ENCODE measurements at regions not wholly inside any gene's neighbourhood (a gene's known extent, or its start where the extent isn't known, plus 50 kb on each side); places are given as distances from the start of the nearest gene placed in this dataset.

DNA sequence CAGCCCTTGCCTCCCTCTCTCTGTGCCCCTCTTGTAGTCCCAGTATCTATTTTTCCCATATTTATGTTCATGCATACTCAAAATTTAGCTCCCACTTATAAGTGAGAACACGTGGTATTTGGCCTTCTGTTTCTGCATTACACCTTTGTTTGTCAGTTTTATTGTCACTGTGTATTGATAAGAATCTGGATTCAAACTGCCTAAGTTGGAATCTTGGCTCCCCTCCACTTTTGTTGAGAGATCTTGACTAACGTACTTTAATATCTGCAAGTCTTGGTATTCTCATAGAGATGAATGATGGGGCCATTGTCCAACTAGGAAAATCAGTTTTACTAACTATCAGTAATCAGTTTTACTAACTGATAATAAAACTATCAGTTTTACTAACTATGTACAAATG lies 87.8 kb upstream of the PRMT6 start:
- Histone ChIP-seq H3K4me2 (no peak overlapping the region), H3K36me3 (no peaks in the 10 kb centered on the region), H3K4me1 (no peaks in the 10 kb centered on the region), H3K4me3 (no peak overlapping the region), H4K20me1 (no peaks in the 10 kb centered on the region), H3K27me3 (no peaks in the 10 kb centered on the region), H3K9me3 (replicated peaks in 1 of 11) (no peaks in the 10 kb centered on the region), H3K9ac (no peak overlapping the region), H3K27ac (no peak overlapping the region)
- no peak for TF ChIP-seq Cebpa-rat (IDR thresholded peaks at IDR 0.05)

GRCh38 chr1:106969731-106970130 lies 86.7 kb upstream of the PRMT6 start:
- Histone ChIP-seq H3K27me3 (no peaks in the 10 kb centered on the region), H3K4me3 (no peak overlapping the region), H3K4me1 (no peaks in the 10 kb centered on the region), H3K4me2 (no peak overlapping the region), H4K20me1 (no peaks in the 10 kb centered on the region), H3K27ac (no peak overlapping the region), H3K9ac (no peak overlapping the region), H3K36me3 (no peaks in the 10 kb centered on the region), H3K9me3 (replicated peaks in 1 of 11) (no peaks in the 10 kb centered on the region)
- no peak for TF ChIP-seq Cebpa-rat (IDR thresholded peaks at IDR 0.05)

- Histone ChIP-seq H3K4me1 (no peaks in the 10 kb centered on the region), H4K20me1 (no peaks in the 10 kb centered on the region), H3K27me3 (no peaks in the 10 kb centered on the region), H3K9me3 (replicated peaks in 1 of 11) (peaks cover 0 to 5% (median 3%) of the 10 kb centered on the region in 11 experiments; a peak in 4 of 22 replicates), H3K9ac (no peak overlapping the region), H3K27ac (no peak overlapping the region), H3K4me3 (no peak overlapping the region), H3K36me3 (no peaks in the 10 kb centered on the region), H3K4me2 (no peak overlapping the region)
- TF ChIP-seq Cebpa-rat (IDR thresholded peaks at IDR 0.05) = no peak
These were observed 84.4 kb upstream of the PRMT6 start for GRCh38 chr1:106972074-106972473.

- no peaks in the 10 kb centered on the region for H3K4me1 ChIP-seq
- H3K36me3 ChIP-seq = no peaks in the 10 kb centered on the region
- peaks cover 0 to 5% (median 3%) of the 10 kb centered on the region in 11 experiments; a peak in 4 of 22 replicates for H3K9me3 ChIP-seq (replicated peaks in 1 of 11)
- H3K27ac ChIP-seq = no peak overlapping the region
- no peak for TF ChIP-seq Cebpa-rat (IDR thresholded peaks at IDR 0.05)
- no peak overlapping the region for H3K4me2 ChIP-seq
- H3K9ac ChIP-seq = no peak overlapping the region
- no peak overlapping the region for H3K4me3 ChIP-seq
- H3K27me3 ChIP-seq = no peaks in the 10 kb centered on the region
- no peaks in the 10 kb centered on the region for H4K20me1 ChIP-seq
These were observed 80.5 kb upstream of the PRMT6 start for GRCh38 chr1:106975944-106976343.

GRCh38 chr1:106978477-106979322 lies 77.8 kb upstream of the PRMT6 start:
- Histone ChIP-seq H3K27ac (no peak overlapping the region), H3K4me3 (no peak overlapping the region), H3K27me3 (no peaks in the 10 kb centered on the region), H3K36me3 (no peaks in the 10 kb centered on the region), H3K9ac (no peak overlapping the region), H3K9me3 (replicated peaks in 1 of 11) (peaks cover 0 to 5% (median 3%) of the 10 kb centered on the region in 11 experiments; a peak in 4 of 22 replicates), H3K4me2 (no peak overlapping the region), H3K4me1 (no peaks in the 10 kb centered on the region), H4K20me1 (no peaks in the 10 kb centered on the region)
- TF ChIP-seq Cebpa-rat (IDR thresholded peaks at IDR 0.05) = 0 out of 22 replicates have a peak, but pooled peaks of 1 of the 11 experiments have one; percentile 30

DNA sequence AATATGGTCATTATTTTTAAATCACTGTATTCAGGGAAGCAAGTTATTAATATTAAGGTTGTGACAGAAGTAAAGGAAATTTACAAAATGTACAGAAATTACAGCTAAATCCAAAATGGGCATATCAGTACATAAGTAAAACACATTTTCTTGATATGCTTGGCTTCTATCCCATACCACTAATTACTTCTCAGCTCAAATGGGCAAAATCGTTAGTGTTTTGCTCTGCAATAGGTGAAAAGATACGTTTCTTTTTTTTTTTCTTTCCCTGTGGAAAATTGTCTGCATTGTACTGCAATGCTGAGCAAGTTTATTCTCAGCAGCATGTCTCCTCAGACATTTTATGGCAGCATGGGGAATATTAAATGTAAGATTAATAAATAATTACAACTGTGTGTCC lies 77.1 kb upstream of the PRMT6 start:
- TF ChIP-seq Cebpa-rat (IDR thresholded peaks at IDR 0.05) = no peak
- Histone ChIP-seq H3K27me3 (no peaks in the 10 kb centered on the region), H3K9me3 (replicated peaks in 1 of 11) (peaks cover 0 to 5% (median 3%) of the 10 kb centered on the region in 11 experiments; a peak in 4 of 22 replicates), H3K36me3 (no peaks in the 10 kb centered on the region), H4K20me1 (no peaks in the 10 kb centered on the region), H3K4me1 (no peaks in the 10 kb centered on the region), H3K4me2 (no peak overlapping the region), H3K9ac (no peak overlapping the region), H3K27ac (no peak overlapping the region), H3K4me3 (no peak overlapping the region)

DNA sequence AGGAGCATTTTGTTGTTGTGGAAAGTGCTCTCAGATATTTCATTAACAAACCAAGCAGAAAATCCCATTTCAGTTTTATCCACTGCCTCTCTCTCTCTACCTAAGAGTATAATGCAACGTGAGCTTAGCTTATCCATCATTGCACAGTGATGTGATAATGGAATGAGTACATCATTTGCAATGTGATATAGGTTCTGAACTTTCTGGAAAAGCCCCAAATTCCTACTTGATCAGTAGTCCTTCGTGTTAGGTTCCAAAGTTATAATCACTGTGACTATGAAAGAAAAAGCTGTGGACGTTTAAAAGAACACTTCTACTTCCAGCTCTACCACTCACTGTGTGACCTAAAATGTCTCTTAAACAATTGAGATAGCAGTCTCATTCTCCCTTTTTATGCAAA lies 76.4 kb upstream of the PRMT6 start:
- Histone ChIP-seq H3K9me3 (replicated peaks in 1 of 11) (peaks cover 0 to 5% (median 3%) of the 10 kb centered on the region in 11 experiments; a peak in 4 of 22 replicates), H3K4me3 (no peak overlapping the region), H3K4me2 (no peak overlapping the region)

DNA sequence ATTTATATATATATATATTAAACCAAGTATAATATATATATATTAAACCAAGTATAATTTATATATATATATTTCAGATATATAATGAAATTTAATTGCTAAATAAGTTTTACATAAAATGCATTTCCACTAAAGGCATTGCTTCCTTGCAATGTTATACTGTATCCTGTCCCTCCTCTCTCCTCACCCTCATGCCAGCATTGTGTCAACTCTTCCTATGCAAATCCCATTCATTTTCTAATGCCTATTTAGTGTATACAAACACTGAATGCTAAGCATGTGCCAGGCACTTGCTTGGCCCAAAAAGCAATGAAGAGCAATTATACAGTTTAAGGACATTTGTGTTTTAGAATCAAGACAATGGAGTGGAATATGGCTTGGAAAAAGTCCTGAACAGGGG lies 71.7 kb upstream of the PRMT6 start:
- H3K36me3 ChIP-seq = no peaks in the 10 kb centered on the region
- H4K20me1 ChIP-seq = no peaks in the 10 kb centered on the region
- no peak for TF ChIP-seq Cebpa-rat (IDR thresholded peaks at IDR 0.05)
- no peak overlapping the region for H3K27ac ChIP-seq
- H3K27me3 ChIP-seq = no peaks in the 10 kb centered on the region
- no peaks in the 10 kb centered on the region for H3K4me1 ChIP-seq
- no peak overlapping the region for H3K9ac ChIP-seq
- no peak overlapping the region for H3K4me3 ChIP-seq
- H3K9me3 ChIP-seq (replicated peaks in 1 of 11) = no peaks in the 10 kb centered on the region
- no peak overlapping the region for H3K4me2 ChIP-seq

More for the DNA sequence above, 76.4 kb upstream of the PRMT6 start:
- H3K27me3 ChIP-seq = no peaks in the 10 kb centered on the region
- no peak overlapping the region for H3K27ac ChIP-seq
- no peaks in the 10 kb centered on the region for H3K4me1 ChIP-seq
- no peaks in the 10 kb centered on the region for H3K36me3 ChIP-seq
- TF ChIP-seq Cebpa-rat (IDR thresholded peaks at IDR 0.05) = no peak
- H4K20me1 ChIP-seq = no peaks in the 10 kb centered on the region
- H3K9ac ChIP-seq = no peak overlapping the region

DNA sequence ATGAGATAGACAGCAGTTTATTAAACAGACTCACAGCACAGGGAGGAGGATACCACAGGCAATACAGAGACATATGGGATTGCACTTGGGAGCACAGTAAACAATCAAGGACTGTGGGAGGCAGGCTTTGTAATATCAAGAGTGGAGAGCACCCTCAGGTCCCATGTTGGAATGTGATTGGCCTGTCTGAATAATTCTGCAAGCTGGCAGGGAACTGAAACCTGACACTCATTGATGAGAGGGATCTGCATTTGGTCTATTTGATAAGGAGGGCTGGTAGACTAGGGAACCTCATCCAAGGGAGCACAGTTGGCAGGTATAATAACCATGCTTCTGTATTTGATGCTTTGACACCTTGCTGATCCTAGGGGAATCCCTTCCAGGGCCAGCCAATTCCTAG lies 69.9 kb upstream of the PRMT6 start:
- no peak for TF ChIP-seq Cebpa-rat (IDR thresholded peaks at IDR 0.05)
- Histone ChIP-seq H3K9me3 (replicated peaks in 1 of 11) (no peaks in the 10 kb centered on the region), H3K4me1 (no peaks in the 10 kb centered on the region), H3K4me3 (no peak overlapping the region), H3K4me2 (no peak overlapping the region), H4K20me1 (no peaks in the 10 kb centered on the region), H3K27ac (no peak overlapping the region), H3K36me3 (no peaks in the 10 kb centered on the region), H3K27me3 (no peaks in the 10 kb centered on the region), H3K9ac (no peak overlapping the region)

- no peak overlapping the region for H3K4me3 ChIP-seq
- no peaks in the 10 kb centered on the region for H3K27me3 ChIP-seq
- no peak for TF ChIP-seq Cebpa-rat (IDR thresholded peaks at IDR 0.05)
- no peak overlapping the region for H3K27ac ChIP-seq
- no peaks in the 10 kb centered on the region for H3K4me1 ChIP-seq
- H3K9me3 ChIP-seq (replicated peaks in 1 of 11) = 0 out of 22 replicates have a peak, but pooled peaks cover 0 to 3% (median 0%) of the 10 kb centered on the region in 11 experiments
- H3K9ac ChIP-seq = no peak overlapping the region
- no peaks in the 10 kb centered on the region for H3K36me3 ChIP-seq
- H4K20me1 ChIP-seq = no peaks in the 10 kb centered on the region
- no peak overlapping the region for H3K4me2 ChIP-seq
These were observed 60.5 kb upstream of the PRMT6 start for GRCh38 chr1:106995970-106996369.
